ENCODE measurements at regions not wholly inside any gene's neighbourhood (a gene's known extent, or its start where the extent isn't known, plus 50 kb on each side); places are given as distances from the start of the nearest gene placed in this dataset.

DNA sequence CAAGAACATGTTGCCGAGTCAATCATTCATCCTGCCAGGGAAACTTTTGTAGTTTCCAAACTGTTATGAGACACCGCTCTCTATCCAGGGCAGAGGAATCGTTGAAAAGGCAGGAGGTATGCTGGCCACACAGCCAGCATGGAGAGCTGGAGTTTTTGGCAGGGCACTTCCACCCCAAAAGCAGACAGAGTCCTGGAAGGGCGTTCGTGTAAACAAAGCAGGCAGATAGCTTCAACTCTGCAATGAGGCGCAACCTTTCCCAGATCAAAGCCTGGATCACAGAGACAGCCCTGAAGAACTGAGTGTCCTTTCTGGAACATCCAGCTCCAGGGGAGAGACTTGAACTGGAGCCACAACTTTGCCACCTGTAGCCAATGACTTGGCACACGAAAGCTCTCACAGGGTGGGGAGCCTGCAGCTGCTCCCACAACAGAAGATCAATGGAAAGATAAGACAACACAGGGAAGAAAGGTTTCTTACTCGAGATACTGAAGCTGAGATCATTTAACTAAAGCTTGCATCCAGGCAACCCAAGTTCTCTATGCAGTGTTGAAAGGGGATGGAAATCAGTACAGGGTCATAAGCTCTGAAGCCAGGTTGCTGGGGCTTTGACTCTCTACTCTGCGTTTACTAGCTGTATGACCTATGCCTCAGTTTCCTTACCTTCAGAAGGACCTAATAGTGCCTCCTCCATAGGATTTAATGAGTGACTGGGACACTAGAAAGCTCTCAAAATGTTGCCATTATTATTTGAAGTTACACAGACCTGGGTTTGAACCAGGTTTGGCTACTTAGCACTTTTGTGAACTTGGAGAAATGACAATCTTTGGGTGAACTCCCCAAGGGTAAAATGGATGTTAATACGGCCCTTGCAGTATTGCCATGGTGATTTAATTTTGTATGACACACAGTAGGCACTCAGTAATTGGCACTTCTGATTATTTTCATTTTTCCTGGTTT lies 434.8 kb upstream of the NPVF start:
- H3K4me3 ChIP-seq (ENCODE audit: low read depth, low read length), result no peak overlapping the region
- no peaks in the 10 kb centered on the region for H3K9me3 ChIP-seq (ENCODE audit: control insufficient read depth, insufficient read depth, low read length)
- TF ChIP-seq, protein P1, sequence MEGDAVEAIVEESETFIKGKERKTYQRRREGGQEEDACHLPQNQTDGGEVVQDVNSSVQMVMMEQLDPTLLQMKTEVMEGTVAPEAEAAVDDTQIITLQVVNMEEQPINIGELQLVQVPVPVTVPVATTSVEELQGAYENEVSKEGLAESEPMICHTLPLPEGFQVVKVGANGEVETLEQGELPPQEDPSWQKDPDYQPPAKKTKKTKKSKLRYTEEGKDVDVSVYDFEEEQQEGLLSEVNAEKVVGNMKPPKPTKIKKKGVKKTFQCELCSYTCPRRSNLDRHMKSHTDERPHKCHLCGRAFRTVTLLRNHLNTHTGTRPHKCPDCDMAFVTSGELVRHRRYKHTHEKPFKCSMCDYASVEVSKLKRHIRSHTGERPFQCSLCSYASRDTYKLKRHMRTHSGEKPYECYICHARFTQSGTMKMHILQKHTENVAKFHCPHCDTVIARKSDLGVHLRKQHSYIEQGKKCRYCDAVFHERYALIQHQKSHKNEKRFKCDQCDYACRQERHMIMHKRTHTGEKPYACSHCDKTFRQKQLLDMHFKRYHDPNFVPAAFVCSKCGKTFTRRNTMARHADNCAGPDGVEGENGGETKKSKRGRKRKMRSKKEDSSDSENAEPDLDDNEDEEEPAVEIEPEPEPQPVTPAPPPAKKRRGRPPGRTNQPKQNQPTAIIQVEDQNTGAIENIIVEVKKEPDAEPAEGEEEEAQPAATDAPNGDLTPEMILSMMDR (IDR thresholded peaks at IDR 0.05; ENCODE audit: low read depth, low read length), result no peak
- H3K27me3 ChIP-seq (ENCODE audit: control insufficient read depth, insufficient read depth, low read length), result peaks cover 6% of the 10 kb centered on the region
- POLR2A ChIA-PET, result no interaction called here
- CTCF ChIA-PET, result interaction anchor here (1.0 kb wide), 1 partner anchor 64 kb away, joined by 4 read pairs; no protein-coding TSS in a partner anchor
- no peak overlapping the region for H3K27ac ChIP-seq (ENCODE audit: low read depth, low read length)
- no peak for DNase-seq (ENCODE audit: low read depth, low spot score)

DNA sequence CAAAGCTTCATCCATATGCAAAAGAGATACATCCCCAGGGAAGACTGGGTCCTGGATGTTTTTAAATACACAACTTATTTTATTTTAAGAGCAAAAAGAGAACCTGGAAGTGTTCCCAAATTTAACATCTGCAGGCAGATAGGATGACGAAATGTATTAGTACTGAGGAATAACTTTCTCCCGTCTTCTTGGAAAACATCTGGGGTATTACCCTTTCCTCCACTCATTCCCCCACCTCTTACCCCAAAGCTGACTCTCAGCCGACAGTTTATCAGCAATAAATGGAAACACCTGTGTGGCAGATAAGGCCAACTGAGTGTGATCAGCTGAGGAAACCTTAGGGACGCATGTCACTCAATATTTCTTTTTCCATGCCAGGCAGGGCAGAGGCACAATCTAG lies 435.6 kb upstream of the NPVF start:
- no peaks in the 10 kb centered on the region for H3K9me3 ChIP-seq (ENCODE audit: control insufficient read depth, insufficient read depth, low read length)
- DNase-seq (ENCODE audit: low read depth, low spot score), result no peak
- H3K27me3 ChIP-seq (ENCODE audit: control insufficient read depth, insufficient read depth, low read length), result peaks cover 6% of the 10 kb centered on the region
- ChIA-PET POLR2A (no interaction called here), CTCF (interaction anchor here (1.0 kb wide), 1 partner anchor 63 kb away, joined by 4 read pairs; no protein-coding TSS in a partner anchor)
- TF ChIP-seq, protein P1 (IDR thresholded peaks at IDR 0.05; ENCODE audit: low read depth, low read length), result no peak
- H3K27ac ChIP-seq (ENCODE audit: low read depth, low read length), result no peak overlapping the region
- no peak overlapping the region for H3K4me3 ChIP-seq (ENCODE audit: low read depth, low read length)

DNA sequence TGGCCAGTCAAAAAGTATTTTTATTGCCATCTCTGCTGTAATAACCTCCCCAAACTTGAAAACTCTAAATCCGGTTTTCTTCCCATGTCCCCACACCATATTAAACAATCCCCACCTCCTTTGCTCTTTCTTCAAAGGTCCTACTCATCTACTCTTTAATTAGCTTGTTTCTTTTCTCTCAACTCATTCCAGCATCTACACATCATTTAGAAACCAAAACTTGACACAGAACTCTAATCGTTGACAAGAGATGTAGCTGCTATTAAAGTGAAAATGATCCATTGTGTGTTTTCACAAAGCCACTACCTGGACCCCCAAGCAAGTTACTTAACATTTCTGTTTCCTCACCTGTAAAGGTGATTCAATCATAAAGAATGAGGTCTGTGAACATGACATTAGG lies 436.3 kb upstream of the NPVF start:
- Histone ChIP-seq H3K27ac (ENCODE audit: low read depth, low read length) (no peak overlapping the region), H3K27me3 (ENCODE audit: control insufficient read depth, insufficient read depth, low read length) (peaks cover 6% of the 10 kb centered on the region), H3K4me3 (ENCODE audit: low read depth, low read length) (no peak overlapping the region), H3K9me3 (ENCODE audit: control insufficient read depth, insufficient read depth, low read length) (no peaks in the 10 kb centered on the region)
- ChIA-PET POLR2A (no interaction called here), CTCF (no interaction called here)
- TF ChIP-seq, protein P1 (IDR thresholded peaks at IDR 0.05; ENCODE audit: low read depth, low read length), result no peak
- no peak for DNase-seq (ENCODE audit: low read depth, low spot score)

DNA sequence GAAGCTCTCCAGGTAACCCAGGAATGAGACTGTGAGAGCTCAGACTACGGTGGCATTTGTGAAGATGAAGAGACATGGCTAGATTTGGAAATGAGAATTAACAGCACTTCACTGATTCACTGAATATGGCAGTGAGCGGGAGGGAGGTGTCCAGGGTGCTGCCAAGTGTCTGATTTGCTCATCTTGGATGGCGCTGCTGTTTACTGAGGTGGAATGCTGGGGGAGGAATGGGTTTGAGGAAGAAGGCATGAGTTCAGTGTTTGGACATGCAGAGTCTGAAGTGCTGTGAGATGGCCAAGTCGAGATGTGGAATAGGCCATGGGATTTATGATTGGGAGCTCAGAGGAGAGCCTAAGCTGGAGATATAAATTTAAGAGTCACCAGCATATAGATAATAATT lies 437.1 kb upstream of the NPVF start:
- Histone ChIP-seq H3K27ac (ENCODE audit: low read depth, low read length) (no peak overlapping the region), H3K27me3 (ENCODE audit: control insufficient read depth, insufficient read depth, low read length) (peaks cover 9% of the 10 kb centered on the region), H3K9me3 (ENCODE audit: control insufficient read depth, insufficient read depth, low read length) (no peaks in the 10 kb centered on the region), H3K4me3 (ENCODE audit: low read depth, low read length) (no peak overlapping the region)
- ChIA-PET POLR2A (no interaction called here), CTCF (interaction anchor here (0.6 kb wide), 1 partner anchor 186 kb away, joined by 3 read pairs; no protein-coding TSS in a partner anchor)
- no peak for DNase-seq (ENCODE audit: low read depth, low spot score)
- TF ChIP-seq, protein P1 (IDR thresholded peaks at IDR 0.05; ENCODE audit: low read depth, low read length), result no peak

Data from AG04450 (cell line).